SK-N-MC (cell line): ENCODE measurements at regions not wholly inside any gene's neighbourhood (a gene's known extent, or its start where the extent isn't known, plus 50 kb on each side); places are given as distances from the start of the nearest gene placed in this dataset.

ENCODE experiments used
- DNase-seq: peaks from one replicate; pipeline ENCODE4 v3.0.0-alpha.2; 2011; ENCODE audit warnings: low read depth, low spot score
- H3K27ac ChIP-seq: fragments of 200-600 bp; sonication (generic); 2 replicates; pipeline ENCODE4 v1.5.1; 2016; ENCODE audit warnings: mixed run types
- H3K36me3 ChIP-seq: fragments of 200-600 bp; sonication (generic); 2 replicates; pipeline ENCODE4 v1.6.1; 2017; ENCODE audit warnings: antibody characterized with exemption, low read length, mixed read lengths; ENCODE audit not compliant: insufficient read depth
- H3K4me3 ChIP-seq: fragments of 200-600 bp; sonication (generic); 2 replicates; pipeline ENCODE4 v1.5.1; 2016
- H3K9ac ChIP-seq: fragments of 200-600 bp; sonication (generic); 2 replicates; pipeline ENCODE4 v1.8.0; 2017; ENCODE audit warnings: mixed run types, mixed read lengths; ENCODE audit not compliant: insufficient read length
- H3K9me3 ChIP-seq: fragments of 200-600 bp; sonication (generic); 2 replicates; pipeline ENCODE4 v1.6.1; 2017; ENCODE audit warnings: low read depth, mild to moderate bottlenecking, antibody characterized with exemption, low read length, moderate library complexity, mixed read lengths
- EZH2 ChIP-seq: fragments of 200-600 bp; sonication (generic); IDR thresholded peaks from one replicate; pipeline ENCODE4 v1.6.1; 2017; ENCODE audit warnings: antibody characterized with exemption
- FOXP2 ChIP-seq: optimal IDR thresholded peaks from 2 replicates; pipeline ENCODE3; 2011; ENCODE audit warnings: mild to moderate bottlenecking, moderate library complexity; ENCODE audit not compliant: insufficient read depth; ENCODE audit errors: extremely low read length, control extremely low read depth
- POLR2AphosphoS5 ChIP-seq: IDR thresholded peaks from 2 replicates; pipeline ENCODE4 v1.6.1; 2012; ENCODE audit warnings: mild to moderate bottlenecking, low read depth, low read length, borderline replicate concordance

DNA sequence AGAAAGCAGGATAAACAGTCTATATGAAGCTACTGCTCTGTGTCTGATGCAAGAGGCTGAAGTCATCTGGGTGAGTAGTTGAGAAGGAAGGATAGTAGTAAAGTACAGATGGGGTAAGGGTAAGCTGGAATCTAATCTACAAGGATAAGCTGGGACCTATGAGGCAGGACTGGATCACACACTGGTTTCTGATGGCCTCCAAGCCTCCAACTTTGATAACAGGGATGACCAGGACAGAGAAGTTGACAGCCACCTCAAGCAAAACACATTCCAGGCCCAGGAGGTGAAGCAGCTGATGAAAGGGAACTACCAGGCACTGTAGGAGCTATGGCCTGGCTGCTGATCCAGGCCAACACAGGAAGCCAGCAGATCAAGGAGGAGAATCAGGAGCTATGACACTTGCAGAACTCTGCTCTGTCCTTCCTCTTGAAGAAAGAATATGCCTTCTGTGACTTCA lies 278.1 kb upstream of the TMEM229A start:
- Histone ChIP-seq H3K9ac (no peak overlapping the region), H3K36me3 (no peaks in the 10 kb centered on the region), H3K27ac (no peak overlapping the region; the same call in 1 of the 2 replicates), H3K9me3 (no peaks in the 10 kb centered on the region), H3K4me3 (no peak overlapping the region)
- TF ChIP-seq FOXP2: no peak
- DNase-seq: no peak

DNA sequence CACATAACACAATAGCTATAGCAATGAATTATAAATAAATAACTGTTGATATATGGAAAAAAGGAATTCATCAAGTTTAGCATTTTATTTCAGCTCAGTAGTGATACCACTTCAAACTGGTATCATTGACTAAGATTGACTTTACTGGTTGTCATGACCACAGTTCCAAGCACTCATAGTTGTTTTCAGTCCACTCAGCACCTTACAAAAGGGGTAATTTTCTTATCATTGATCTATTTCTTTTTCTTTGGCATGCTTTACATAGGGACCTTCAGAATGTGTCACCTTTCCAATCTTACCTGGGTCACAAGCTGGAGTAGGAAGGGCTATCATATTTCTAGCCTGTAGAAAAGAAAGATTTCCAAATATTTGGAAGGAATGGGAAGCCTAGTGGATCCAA lies 275.5 kb upstream of the TMEM229A start:
- DNase-seq: no peak
- Histone ChIP-seq H3K4me3 (no peak overlapping the region), H3K9ac (no peak overlapping the region), H3K36me3 (no peaks in the 10 kb centered on the region), H3K27ac (no peak overlapping the region), H3K9me3 (no peaks in the 10 kb centered on the region)
- no peak for TF ChIP-seq POLR2AphosphoS5
- no peak for TF ChIP-seq FOXP2
- no peak for TF ChIP-seq EZH2

DNA sequence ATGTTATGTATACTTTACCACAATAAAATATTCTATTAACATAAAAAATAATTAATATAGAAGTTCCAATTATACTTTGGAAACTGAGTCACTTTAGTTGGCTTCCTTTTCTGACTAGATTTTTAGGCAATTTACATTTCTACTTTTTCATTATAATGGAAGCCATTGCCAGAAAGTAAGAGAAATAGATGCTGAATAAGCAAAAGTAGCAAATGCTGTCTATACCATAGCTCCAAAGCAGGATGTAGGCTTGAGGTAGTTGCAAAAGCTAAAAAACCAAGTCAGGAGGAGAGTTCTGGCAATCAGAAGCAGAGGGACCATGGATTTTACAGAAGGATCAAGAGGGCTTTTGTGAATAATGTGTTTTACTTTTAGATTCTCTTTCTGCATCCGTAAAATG lies 262.4 kb upstream of the TMEM229A start:
- no peak for TF ChIP-seq POLR2AphosphoS5
- TF ChIP-seq EZH2: no peak
- no peak for TF ChIP-seq FOXP2
- no peaks in the 10 kb centered on the region for H3K36me3 ChIP-seq
- H3K9me3 ChIP-seq: no peaks in the 10 kb centered on the region
- no peak overlapping the region for H3K4me3 ChIP-seq
- H3K27ac ChIP-seq: no peak overlapping the region
- DNase-seq: no peak
- H3K9ac ChIP-seq: no peak overlapping the region

DNA sequence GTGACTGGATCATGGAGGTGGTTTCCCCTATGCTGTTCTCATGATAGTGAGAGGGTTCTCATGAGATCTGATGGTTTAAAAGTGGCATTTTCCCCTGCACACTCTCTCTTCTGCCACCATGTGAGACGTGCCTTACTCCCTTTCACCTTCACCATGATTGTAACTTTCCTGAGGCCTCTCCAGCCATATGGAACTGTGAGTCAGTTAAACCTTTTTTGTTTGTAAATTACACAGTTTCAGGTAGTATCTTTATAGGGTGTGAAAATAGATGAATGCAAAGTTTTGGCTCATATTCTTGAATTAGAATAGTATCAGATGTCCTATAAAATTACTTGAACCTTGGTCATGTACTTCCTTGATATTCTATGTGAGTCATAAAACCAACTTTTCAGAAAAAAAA lies 252.1 kb upstream of the TMEM229A start:
- no peak overlapping the region for H3K9ac ChIP-seq
- H3K4me3 ChIP-seq: no peak overlapping the region
- H3K9me3 ChIP-seq: no peaks in the 10 kb centered on the region
- no peak for TF ChIP-seq POLR2AphosphoS5
- no peak for TF ChIP-seq FOXP2
- TF ChIP-seq EZH2: no peak
- no peak overlapping the region for H3K27ac ChIP-seq
- H3K36me3 ChIP-seq: no peaks in the 10 kb centered on the region
- no peak for DNase-seq

DNA sequence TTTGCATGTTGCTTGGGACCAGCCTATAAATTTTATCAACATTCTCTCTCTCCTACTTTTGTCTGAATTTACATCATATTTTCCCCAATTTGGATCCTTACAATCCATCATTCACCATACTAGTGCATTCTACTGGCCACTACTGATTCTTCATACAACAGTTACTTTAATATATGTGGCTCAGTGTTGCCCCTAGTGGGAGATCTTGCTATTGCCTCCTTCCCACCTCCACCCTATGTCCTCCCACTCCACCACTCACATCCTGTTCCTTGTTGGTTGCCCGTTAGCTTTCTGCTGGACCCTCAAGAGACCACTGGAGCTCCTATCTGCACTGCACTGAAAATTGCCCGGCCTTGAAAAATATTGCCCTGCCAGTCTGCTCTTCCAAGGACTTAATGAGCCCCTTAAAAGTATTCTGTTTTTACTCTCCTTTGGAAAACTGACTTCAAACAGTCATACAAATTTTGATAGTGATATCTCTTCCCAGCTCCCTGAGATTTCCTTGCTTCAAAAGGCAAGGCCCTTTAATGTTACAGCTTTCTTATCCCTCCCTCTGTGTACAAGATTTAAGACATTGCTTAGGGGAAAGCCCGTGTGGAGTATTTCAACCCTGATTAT lies 243.2 kb upstream of the TMEM229A start:
- no peak for DNase-seq
- Histone ChIP-seq H3K4me3 (no peak overlapping the region), H3K27ac (no peak overlapping the region), H3K9ac (no peak overlapping the region), H3K9me3 (no peaks in the 10 kb centered on the region), H3K36me3 (no peaks in the 10 kb centered on the region)
- TF ChIP-seq POLR2AphosphoS5 (no peak), EZH2 (no peak), FOXP2 (no peak)

DNA sequence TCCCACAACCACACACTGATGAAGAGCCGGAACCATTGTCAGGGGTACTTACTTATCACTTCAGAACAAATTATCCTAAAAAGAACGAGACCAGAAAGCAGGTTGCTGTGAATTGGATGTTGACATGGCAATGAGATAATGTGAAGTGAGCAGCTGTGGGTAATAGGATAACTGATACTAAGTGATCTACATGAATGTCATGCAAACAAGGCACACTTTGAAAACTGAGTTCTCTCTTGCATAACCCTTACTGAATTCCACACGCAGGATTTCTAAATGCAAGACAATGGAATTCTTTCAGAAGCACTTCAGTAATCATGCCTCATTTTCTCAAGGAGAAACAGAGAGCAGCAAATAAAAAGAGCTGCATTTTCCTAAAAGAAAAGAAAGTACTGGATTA lies 242.5 kb upstream of the TMEM229A start:
- no peak for DNase-seq
- Histone ChIP-seq H3K36me3 (no peaks in the 10 kb centered on the region), H3K9ac (no peak overlapping the region), H3K27ac (no peak overlapping the region), H3K4me3 (no peak overlapping the region), H3K9me3 (no peaks in the 10 kb centered on the region)
- TF ChIP-seq FOXP2 (no peak), POLR2AphosphoS5 (no peak), EZH2 (no peak)

DNA sequence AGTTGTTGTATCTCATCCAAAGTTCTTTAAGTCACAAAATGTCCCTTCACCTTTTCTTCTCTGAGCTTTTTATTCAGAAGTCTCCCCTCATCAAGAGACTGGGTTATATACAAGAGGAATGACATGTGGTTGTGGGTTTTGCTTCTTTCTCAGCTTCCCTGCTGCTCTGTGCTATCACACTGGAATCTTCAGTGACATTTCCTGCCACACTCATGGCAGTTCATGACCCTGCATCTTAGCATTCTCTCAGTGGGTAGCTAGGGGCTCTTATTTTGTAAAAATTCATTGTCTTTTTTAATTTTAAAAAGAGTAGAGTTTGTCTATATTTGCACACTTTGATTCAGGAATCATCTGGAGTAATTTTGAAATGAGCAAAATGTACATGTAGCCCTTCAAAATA lies 236.9 kb upstream of the TMEM229A start:
- Histone ChIP-seq H3K27ac (no peak overlapping the region), H3K9me3 (no peaks in the 10 kb centered on the region), H3K4me3 (no peak overlapping the region), H3K9ac (no peak overlapping the region), H3K36me3 (no peaks in the 10 kb centered on the region)
- no peak for TF ChIP-seq POLR2AphosphoS5
- TF ChIP-seq EZH2: no peak
- no peak for TF ChIP-seq FOXP2
- DNase-seq: no peak

DNA sequence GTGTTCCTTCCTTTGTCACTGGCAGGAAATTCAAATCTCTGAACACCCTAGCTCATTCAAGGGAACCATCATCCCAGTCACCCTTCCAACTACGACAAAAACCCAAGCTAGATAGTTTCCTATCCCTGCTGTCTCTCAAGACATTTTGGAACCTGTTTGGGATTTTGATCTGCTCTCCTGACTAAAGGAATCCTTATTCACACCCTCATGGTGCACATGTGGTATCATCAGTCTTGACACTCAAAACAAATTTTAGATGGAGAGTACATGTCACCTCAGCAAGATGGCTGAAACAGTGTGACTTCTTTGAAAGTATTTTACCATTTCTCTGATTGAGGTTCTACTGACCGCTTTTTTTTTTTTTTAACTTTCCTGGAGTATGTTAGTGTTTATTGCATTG lies 234.3 kb upstream of the TMEM229A start:
- no peak for DNase-seq
- TF ChIP-seq EZH2 (no peak), FOXP2 (no peak), POLR2AphosphoS5 (no peak)
- no peak overlapping the region for H3K27ac ChIP-seq
- no peaks in the 10 kb centered on the region for H3K36me3 ChIP-seq
- no peak overlapping the region for H3K4me3 ChIP-seq
- H3K9me3 ChIP-seq: no peaks in the 10 kb centered on the region
- H3K9ac ChIP-seq: no peak overlapping the region

DNA sequence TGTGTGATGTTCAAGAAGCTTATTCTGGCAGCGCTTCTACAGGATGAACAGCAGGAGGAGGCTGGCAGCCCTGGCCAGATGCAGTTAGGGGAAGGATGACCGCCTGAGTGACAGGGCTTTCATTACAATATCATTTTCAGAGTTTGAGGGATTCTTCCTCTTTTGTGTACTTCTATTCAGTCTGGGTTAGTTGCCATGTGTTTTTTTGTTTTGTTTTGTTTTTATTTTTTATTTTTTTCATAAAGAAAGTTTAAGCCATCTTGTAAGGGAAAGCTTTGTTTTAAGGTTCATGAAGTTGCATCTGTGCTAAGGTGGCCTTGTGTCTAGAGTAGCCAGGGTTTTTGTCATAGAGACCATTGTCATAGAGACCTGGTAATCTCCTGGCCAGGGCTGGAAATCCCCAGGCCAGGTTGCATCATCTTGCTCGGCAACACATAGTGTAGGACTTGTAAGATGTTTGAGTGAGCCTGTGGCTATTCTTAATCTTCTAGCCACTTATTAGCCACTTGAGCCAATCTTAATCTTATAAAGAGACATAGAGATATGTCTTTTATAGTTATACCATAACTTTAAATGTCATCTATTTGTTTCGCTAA lies 230.5 kb upstream of the TMEM229A start:
- no peaks in the 10 kb centered on the region for H3K36me3 ChIP-seq
- DNase-seq: no peak
- H3K4me3 ChIP-seq: no peak overlapping the region
- H3K9me3 ChIP-seq: no peaks in the 10 kb centered on the region
- no peak overlapping the region for H3K27ac ChIP-seq
- no peak overlapping the region for H3K9ac ChIP-seq
- TF ChIP-seq FOXP2 (no peak), EZH2 (no peak), POLR2AphosphoS5 (no peak)
